Endothelial cell of umbilical vein (primary cell): ENCODE measurements at regions not wholly inside any gene's neighbourhood (a gene's known extent, or its start where the extent isn't known, plus 50 kb on each side); places are given as distances from the start of the nearest gene placed in this dataset.

Experiments
- EZH2 ChIP-seq: IDR thresholded peaks from 2 replicates; pipeline ENCODE4 v1.6.1; 2012; ENCODE audit warnings: borderline replicate concordance, low read depth, mild to moderate bottlenecking, moderate library complexity, low read length, inconsistent platforms; ENCODE audit not compliant: severe bottlenecking
- GATA2 ChIP-seq: IDR thresholded peaks from 2 replicates; pipeline ENCODE4 v1.7.0; 2011; ENCODE audit warnings: low read depth, mild to moderate bottlenecking, moderate library complexity, mixed read lengths, low read length; ENCODE audit not compliant: insufficient read length, insufficient read depth
- MYC ChIP-seq: IDR thresholded peaks from one replicate; pipeline ENCODE4 v1.6.1; 2011; ENCODE audit warnings: mild to moderate bottlenecking, low read depth, low read length
- POLR2A ChIP-seq: IDR thresholded peaks from 2 replicates; pipeline ENCODE4 v1.6.1; 2012; ENCODE audit warnings: low read depth, mild to moderate bottlenecking, control low read depth, low read length
- POLR2AphosphoS5 ChIP-seq: IDR thresholded peaks from 2 replicates; pipeline ENCODE4 v1.6.1; 2012; ENCODE audit warnings: low read depth, mild to moderate bottlenecking, control low read depth, low read length, moderate library complexity; ENCODE audit not compliant: insufficient read depth
- TF ChIP-seq, protein P1 (sequence below), 2 donors: IDR thresholded peaks; 1 replicate in 1 of 2; 2 replicates in 1 of 2; pipeline ENCODE4 v1.5.1; 2011; ENCODE audit warnings: low read length in 2 of 2, mild to moderate bottlenecking in 2 of 2, moderate library complexity in 2 of 2, control low read depth in 1 of 2, inconsistent platforms in 1 of 2, low read depth in 1 of 2; ENCODE audit not compliant: insufficient read depth in 1 of 2; ENCODE audit errors: extremely low read depth in 1 of 2

DNA sequence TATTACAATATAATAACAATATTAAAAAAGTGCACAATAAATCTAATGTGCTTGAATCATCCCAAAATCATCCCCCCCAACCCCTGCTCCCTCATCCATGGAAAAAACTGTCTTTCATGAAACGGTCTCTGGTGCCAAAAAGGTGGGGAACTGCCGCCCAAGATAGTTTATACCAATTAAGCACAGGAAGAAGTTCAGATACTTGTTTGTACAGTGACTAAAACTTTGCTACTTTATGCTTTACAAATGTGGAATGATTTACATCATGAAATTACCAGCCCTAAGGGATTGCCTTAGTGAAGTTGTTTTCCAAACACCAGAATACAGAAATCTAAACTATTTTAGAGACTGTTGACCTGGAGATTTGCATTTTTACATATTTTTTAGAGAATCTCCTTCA, 175.6 kb downstream of the TRIM27 start:
- TF ChIP-seq POLR2A (no peak), POLR2AphosphoS5 (no peak), GATA2 (no peak), MYC (no peak), EZH2 (no peak)
- TF ChIP-seq, protein P1, sequence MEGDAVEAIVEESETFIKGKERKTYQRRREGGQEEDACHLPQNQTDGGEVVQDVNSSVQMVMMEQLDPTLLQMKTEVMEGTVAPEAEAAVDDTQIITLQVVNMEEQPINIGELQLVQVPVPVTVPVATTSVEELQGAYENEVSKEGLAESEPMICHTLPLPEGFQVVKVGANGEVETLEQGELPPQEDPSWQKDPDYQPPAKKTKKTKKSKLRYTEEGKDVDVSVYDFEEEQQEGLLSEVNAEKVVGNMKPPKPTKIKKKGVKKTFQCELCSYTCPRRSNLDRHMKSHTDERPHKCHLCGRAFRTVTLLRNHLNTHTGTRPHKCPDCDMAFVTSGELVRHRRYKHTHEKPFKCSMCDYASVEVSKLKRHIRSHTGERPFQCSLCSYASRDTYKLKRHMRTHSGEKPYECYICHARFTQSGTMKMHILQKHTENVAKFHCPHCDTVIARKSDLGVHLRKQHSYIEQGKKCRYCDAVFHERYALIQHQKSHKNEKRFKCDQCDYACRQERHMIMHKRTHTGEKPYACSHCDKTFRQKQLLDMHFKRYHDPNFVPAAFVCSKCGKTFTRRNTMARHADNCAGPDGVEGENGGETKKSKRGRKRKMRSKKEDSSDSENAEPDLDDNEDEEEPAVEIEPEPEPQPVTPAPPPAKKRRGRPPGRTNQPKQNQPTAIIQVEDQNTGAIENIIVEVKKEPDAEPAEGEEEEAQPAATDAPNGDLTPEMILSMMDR (IDR thresholded peaks at IDR 0.05; ENCODE audit: extremely low read depth in 1 of 2, insufficient read depth in 1 of 2, low read depth in 1 of 2, low read length in 2 of 2): no peak
